ENCODE measurements at regions not wholly inside any gene's neighbourhood (a gene's known extent, or its start where the extent isn't known, plus 50 kb on each side); places are given as distances from the start of the nearest gene placed in this dataset.

- DNase-seq (ENCODE audit: low spot score) = no peak
- Histone ChIP-seq H3K27ac (no peak overlapping the region), H3K4me3 (peak overlapping the region; percentile 57)
- TF ChIP-seq, protein P1, sequence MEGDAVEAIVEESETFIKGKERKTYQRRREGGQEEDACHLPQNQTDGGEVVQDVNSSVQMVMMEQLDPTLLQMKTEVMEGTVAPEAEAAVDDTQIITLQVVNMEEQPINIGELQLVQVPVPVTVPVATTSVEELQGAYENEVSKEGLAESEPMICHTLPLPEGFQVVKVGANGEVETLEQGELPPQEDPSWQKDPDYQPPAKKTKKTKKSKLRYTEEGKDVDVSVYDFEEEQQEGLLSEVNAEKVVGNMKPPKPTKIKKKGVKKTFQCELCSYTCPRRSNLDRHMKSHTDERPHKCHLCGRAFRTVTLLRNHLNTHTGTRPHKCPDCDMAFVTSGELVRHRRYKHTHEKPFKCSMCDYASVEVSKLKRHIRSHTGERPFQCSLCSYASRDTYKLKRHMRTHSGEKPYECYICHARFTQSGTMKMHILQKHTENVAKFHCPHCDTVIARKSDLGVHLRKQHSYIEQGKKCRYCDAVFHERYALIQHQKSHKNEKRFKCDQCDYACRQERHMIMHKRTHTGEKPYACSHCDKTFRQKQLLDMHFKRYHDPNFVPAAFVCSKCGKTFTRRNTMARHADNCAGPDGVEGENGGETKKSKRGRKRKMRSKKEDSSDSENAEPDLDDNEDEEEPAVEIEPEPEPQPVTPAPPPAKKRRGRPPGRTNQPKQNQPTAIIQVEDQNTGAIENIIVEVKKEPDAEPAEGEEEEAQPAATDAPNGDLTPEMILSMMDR (IDR thresholded peaks at IDR 0.05) = no peak
Observed at GRCh38 chr1:239997515-239998311, 94.0 kb upstream of the FMN2 start.

DNA sequence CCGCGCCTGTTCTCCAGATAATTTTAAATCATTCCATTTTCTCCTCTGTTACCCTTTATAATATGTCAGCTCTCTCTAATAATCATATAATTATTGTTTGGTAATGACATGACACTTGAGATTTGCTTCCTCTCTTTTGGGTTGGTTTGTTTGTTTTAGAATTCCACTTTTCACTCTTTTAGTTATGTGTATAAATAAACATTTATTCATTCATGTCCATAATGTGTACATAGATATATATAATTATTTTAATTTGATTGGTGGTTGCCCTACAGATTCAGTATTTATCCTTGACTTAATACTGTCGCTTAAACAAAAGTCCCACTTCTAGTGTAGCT, 93.4 kb upstream of the FMN2 start:
- TF ChIP-seq, protein P1 (IDR thresholded peaks at IDR 0.05) = no peak
- Histone ChIP-seq H3K4me3 (peak overlapping the region; percentile 57), H3K27ac (no peak overlapping the region)
- DNase-seq (ENCODE audit: low spot score) = no peak

DNA sequence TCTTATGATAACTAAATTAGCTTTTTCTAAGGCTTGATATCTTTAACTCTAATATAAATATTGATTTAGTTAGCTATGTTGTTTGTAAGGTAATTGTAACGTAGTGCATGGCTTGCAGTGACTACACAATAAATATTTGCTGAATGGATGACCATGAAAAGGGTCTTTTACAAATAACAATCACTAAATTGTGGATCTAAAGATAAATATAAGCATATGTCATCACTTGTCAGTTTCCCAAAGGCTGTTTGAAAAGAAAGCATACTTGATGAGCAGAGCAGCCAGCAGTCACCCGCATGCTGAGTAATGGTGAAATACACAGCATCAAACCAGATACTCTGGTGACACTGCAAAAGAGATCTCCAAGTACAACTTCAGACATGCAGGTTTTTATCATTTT, 92.5 kb upstream of the FMN2 start:
- no peak for DNase-seq (ENCODE audit: low spot score)
- H3K27ac ChIP-seq = no peak overlapping the region
- TF ChIP-seq, protein P1 (IDR thresholded peaks at IDR 0.05) = no peak
- H3K4me3 ChIP-seq = no peak overlapping the region

DNA sequence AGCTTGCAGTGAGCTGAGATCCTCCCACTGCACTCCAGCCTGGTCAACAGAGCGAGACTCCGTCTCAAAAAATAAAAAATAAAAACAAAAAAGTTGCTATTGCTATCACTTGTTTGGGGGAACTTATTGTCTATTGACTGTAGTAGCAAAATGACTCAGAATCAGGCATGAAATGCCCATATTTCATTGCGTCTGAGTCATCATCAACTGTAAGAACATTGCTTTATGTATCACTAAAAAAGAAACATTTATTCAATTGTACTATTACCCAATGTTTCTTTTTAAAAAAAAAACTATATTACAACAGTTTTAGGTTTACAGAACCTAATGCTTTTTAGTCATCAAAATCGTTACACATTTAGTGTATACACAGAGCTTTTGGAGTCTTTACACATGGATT, 91.0 kb upstream of the FMN2 start:
- no peak for DNase-seq (ENCODE audit: low spot score)
- Histone ChIP-seq H3K4me3 (no peak overlapping the region), H3K27ac (no peak overlapping the region)
- TF ChIP-seq, protein P1 (IDR thresholded peaks at IDR 0.05) = no peak

- Histone ChIP-seq H3K4me3 (no peak overlapping the region), H3K27ac (no peak overlapping the region)
- TF ChIP-seq, protein P1 (IDR thresholded peaks at IDR 0.05) = no peak
- no peak for DNase-seq (ENCODE audit: low spot score)
Observed at GRCh38 chr1:240001177-240001740, 90.4 kb upstream of the FMN2 start.

DNA sequence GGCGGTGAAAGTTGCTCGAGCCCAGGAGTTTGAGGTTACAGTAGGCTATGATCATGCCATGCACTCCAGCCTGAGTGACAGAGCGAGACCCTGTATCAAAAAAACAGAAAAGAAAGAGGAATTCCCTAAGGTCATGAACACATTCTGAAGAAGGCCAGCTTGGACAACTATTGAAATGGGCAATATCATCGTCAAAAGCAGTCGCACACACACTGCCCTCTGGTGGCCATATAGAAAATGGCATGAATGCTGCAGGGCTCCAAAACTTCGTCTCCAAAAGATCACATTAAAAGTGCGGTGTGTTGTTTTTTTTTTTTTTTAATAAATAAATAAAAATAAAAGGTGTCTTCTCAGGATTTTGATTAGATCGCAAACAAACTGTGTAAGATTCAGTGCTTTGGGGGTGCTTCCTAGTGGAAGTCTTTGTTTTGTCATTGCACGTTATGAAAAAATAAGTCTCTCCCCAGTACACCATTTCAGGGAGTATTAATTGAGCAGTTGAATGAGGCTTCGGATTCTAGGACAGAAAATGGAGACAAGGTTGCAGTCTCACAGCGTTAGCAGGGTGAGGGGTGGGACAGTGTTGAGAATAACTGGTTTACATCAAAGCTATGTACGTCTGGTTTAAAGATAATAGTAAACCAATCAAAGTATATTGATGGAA, 87.5 kb upstream of the FMN2 start:
- Histone ChIP-seq H3K27ac (no peak overlapping the region), H3K4me3 (no peak overlapping the region)
- TF ChIP-seq, protein P1 (IDR thresholded peaks at IDR 0.05) = peak; percentile 28
- no peak for DNase-seq (ENCODE audit: low spot score)
